Astrocyte of the cerebellum (primary cell): ENCODE measurements at regions not wholly inside any gene's neighbourhood (a gene's known extent, or its start where the extent isn't known, plus 50 kb on each side); places are given as distances from the start of the nearest gene placed in this dataset.

Experiments
- DNase-seq: peaks from one replicate; pipeline ENCODE4 v3.0.0-alpha.2; 2011; ENCODE audit warnings: low read depth
- H3K4me3 ChIP-seq: 2 replicates; pipeline ENCODE4 v1.5.1; 2011; ENCODE audit warnings: mild to moderate bottlenecking, low read depth, low read length, moderate library complexity
- in situ Hi-C: cut with HindIII; loops from 2 replicates; pipeline ENCODE4 v1.10.0; 2017; ENCODE audit warnings: low sequenced_read_pairs
- TF ChIP-seq, protein P1 (sequence below): IDR thresholded peaks from 2 replicates; pipeline ENCODE4 v1.5.1; 2012; ENCODE audit warnings: low read length, low read depth, moderate library complexity, mild to moderate bottlenecking; ENCODE audit errors: missing control alignments

DNA sequence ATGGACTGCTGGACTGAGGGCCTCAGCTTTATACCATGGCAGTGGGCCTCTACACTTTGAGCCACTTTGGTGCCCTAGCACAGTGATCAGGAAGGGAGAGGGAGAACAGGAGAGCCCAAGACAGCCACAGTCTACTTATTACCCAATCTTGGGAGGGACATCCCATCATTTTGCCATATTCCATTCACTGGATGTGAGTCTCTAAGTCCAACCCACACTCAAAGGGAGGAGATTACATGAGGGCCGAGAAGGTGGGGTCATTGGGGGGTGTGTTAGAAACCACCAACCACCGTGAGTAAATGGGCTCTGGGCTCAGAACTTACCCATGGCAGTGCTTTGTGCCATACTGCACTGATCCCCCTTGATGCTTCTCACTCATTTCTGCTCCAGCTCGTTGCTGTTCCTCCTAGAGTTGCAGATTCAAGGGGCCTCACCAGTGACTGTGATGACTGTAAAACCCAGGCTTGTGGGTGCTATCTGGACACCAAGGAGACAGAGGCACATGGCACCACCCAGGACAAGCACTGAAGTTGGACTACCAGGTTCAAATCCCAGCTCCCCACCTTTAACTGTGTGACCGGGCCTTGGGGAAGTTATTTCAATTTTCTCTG lies 97.6 kb upstream of the RAB6C start:
- TF ChIP-seq, protein P1, sequence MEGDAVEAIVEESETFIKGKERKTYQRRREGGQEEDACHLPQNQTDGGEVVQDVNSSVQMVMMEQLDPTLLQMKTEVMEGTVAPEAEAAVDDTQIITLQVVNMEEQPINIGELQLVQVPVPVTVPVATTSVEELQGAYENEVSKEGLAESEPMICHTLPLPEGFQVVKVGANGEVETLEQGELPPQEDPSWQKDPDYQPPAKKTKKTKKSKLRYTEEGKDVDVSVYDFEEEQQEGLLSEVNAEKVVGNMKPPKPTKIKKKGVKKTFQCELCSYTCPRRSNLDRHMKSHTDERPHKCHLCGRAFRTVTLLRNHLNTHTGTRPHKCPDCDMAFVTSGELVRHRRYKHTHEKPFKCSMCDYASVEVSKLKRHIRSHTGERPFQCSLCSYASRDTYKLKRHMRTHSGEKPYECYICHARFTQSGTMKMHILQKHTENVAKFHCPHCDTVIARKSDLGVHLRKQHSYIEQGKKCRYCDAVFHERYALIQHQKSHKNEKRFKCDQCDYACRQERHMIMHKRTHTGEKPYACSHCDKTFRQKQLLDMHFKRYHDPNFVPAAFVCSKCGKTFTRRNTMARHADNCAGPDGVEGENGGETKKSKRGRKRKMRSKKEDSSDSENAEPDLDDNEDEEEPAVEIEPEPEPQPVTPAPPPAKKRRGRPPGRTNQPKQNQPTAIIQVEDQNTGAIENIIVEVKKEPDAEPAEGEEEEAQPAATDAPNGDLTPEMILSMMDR = no peak
- no peak overlapping the region for H3K4me3 ChIP-seq
- no peak for DNase-seq
- in situ Hi-C loops = no loop called here

DNA sequence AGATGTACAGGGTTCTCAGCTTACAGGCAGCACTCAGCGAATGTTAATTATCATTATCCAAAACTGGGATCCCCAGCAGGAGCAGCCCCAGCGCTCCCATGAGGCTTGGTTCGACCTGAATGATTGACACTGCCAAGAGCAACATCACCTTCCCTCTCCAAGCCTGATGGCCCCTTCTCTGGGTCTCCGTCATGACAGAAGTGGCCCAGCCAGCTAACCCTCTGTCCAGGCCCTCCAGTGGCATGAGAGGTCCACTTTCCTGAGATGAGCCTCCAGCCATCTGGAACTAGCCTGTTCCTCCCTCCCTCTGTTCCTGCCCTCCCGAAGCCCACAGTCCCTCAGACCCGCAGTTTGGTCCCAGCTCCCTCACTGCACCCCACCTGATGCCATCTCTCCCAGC lies 97.0 kb upstream of the RAB6C start:
- TF ChIP-seq, protein P1 = no peak
- in situ Hi-C loops = no loop called here
- DNase-seq = no peak
- no peak overlapping the region for H3K4me3 ChIP-seq

DNA sequence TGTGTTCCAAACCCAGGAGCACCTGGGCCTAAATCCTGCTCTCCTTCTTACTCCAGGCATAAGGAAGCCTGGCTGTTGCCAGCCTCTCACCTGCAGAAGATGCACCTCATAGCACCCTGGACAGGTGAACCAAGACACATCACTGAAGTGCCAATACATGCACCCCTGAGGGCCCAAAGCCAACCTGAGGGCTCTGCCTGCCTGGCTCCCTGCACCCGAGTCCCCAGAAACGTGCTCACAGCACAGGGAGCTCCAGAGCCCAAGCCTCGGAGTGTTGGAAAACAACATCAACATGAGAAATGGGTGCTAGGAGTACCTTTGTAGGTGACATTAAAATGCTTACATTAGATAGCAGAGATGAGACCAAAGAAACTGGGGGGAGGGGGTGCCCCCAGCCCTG lies 96.3 kb upstream of the RAB6C start:
- in situ Hi-C loops = no loop called here
- no peak for DNase-seq
- TF ChIP-seq, protein P1 = no peak

DNA sequence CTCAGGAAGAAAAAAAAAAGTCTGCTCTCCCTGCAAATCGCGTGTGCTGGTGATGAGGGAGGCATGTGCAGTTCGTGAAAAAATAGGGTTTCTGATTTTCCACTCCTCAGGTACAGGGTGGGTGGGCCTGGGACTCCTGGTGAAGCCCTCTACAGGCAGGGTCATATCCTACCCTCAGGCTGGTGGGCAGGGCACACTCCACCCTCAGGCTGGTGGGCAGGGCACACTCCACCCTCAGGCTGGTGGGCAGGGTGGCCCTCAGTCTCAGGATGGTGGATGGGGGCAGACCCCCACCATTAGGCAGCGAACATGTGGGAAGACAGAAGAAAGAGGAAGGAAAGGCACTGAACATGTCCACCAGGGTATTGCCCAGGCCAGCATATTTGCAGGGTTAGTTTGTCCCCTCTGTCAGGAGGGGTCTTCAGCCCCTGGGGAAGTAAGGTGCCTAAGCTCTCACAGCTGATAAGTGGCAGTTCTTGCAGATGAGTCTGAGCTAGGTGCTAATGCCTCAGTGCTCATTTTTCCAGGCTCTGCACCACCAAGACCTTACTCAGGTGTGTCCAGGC lies 95.2 kb upstream of the RAB6C start:
- no peak overlapping the region for H3K4me3 ChIP-seq
- no peak for DNase-seq
- in situ Hi-C loops = no loop called here
- TF ChIP-seq, protein P1 = no peak

More for the DNA sequence above, 96.3 kb upstream of the RAB6C start:
- no peak overlapping the region for H3K4me3 ChIP-seq

DNA sequence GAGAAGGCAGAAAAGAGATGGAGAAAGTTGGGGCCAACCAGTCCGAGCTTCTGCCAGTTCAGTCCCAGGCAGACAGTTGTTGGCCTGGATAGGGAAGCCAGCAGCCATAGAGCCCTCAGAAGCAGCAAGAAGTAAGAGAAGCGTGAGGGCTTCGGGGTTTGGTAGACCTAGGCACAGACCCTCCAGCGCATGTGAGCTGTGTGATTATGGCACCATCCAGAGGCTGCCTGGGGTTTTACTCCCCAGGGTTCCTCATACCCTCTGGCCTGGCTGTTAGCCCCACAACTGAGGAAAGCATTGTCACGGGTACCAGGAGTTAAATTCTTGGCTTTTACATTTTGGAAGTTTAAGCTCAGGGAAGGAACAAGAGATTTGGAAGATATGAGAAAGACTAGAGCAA lies 93.7 kb upstream of the RAB6C start:
- in situ Hi-C loops = no loop called here
- TF ChIP-seq, protein P1 = no peak
- DNase-seq = no peak
- H3K4me3 ChIP-seq = no peak overlapping the region

DNA sequence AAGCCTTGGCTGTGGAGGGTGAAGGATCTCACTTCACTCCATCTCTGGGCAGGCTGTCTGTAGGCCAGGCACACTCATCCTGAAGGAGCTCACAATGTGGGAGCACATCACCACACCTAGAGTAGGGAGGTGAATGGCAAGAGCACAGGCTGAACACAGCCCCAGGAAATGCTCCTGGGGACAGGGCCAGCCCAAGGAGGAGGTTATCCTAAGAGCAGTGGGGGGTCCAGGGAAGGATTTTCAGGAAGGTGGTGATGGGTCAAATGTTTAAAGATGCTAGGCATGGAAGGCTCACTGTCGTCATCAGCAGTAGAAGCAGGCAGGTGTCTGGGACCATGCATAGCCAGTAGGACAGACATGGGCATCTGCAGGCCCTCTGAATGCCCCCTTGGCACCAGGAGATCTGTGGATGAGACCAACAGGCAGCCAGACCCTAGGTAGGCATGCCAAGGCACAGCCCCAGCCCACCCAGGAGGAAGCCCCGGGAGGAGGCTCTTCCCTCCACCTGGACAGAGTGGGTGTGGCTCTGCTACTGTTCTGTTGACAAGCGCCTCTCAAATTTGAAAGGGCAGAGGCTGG lies 91.7 kb upstream of the RAB6C start:
- DNase-seq = no peak
- TF ChIP-seq, protein P1 = no peak
- H3K4me3 ChIP-seq = no peak overlapping the region
- in situ Hi-C loops = no loop called here
